ENCODE measurements at regions not wholly inside any gene's neighbourhood (a gene's known extent, or its start where the extent isn't known, plus 50 kb on each side); places are given as distances from the start of the nearest gene placed in this dataset.

DNA sequence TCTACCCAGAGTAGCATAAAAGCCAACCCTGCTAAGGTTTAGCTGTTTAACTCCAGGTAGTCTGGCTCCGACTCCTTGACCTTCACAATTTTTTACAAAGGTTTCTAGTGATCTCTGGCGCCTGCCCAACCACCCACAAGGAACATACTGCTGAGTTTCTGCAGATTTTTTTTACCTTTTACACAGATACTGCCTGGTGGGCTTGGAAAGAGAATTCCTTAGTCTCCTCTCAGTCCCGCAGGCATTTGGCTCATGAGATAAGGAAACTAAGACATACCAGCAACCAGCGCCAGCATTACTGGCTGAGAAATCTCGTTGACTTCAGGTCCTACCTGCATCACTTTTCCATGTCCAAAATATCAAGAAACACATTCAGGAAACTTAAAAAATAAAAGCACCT is 51.1 kb upstream of the LYZL1 start:
- TF ChIP-seq, protein P1, sequence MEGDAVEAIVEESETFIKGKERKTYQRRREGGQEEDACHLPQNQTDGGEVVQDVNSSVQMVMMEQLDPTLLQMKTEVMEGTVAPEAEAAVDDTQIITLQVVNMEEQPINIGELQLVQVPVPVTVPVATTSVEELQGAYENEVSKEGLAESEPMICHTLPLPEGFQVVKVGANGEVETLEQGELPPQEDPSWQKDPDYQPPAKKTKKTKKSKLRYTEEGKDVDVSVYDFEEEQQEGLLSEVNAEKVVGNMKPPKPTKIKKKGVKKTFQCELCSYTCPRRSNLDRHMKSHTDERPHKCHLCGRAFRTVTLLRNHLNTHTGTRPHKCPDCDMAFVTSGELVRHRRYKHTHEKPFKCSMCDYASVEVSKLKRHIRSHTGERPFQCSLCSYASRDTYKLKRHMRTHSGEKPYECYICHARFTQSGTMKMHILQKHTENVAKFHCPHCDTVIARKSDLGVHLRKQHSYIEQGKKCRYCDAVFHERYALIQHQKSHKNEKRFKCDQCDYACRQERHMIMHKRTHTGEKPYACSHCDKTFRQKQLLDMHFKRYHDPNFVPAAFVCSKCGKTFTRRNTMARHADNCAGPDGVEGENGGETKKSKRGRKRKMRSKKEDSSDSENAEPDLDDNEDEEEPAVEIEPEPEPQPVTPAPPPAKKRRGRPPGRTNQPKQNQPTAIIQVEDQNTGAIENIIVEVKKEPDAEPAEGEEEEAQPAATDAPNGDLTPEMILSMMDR (conservative IDR thresholded peaks at IDR 0.05; ENCODE audit: low read depth, low read length), result no peak
- DNase-seq (ENCODE audit: low read depth), result no peak
- no peak overlapping the region for H3K4me3 ChIP-seq (ENCODE audit: low read depth, low read length)

DNA sequence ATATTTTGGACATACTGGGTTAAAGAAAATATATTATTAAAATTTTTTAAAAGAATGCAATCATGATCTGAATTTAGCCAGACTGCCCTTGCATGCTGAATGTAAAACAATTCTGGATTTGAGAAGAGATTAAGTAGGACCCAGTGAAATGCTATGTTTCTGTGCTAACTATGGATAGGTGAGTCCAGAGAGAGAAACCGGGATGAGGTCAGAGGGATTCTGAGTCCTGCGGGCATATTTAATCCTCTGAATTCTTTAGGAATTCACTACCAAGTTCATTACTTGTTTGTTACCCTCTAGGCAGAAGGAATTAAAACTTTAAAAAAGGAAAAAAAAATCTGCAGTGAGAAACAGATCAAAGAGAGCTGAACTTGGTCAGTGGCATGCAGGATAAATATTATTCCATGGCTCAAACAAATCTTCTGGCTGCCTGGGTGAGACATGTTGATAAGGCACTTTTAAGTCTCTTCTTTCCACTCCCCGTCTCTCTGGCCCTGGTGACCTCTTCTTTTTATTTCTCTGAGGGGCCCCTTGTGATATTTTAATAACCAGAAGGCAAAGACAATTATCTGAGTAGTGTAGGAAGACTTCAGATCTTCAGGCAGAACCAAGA is 50.2 kb upstream of the LYZL1 start:
- TF ChIP-seq, protein P1 (conservative IDR thresholded peaks at IDR 0.05; ENCODE audit: low read depth, low read length), result no peak
- DNase-seq (ENCODE audit: low read depth), result no peak
- H3K4me3 ChIP-seq (ENCODE audit: low read depth, low read length), result no peak overlapping the region
